Muscle of leg (tissue), 3 donors: ENCODE measurements at regions not wholly inside any gene's neighbourhood (a gene's known extent, or its start where the extent isn't known, plus 50 kb on each side); places are given as distances from the start of the nearest gene placed in this dataset.

ENCODE experiments used
- DNase-seq: peaks from one replicate; pipeline ENCODE4 v3.0.0; 2013
- H3K27ac ChIP-seq: one replicate; pipeline ENCODE4 v1.5.1; 2013; ENCODE audit warnings: mild to moderate bottlenecking, low read length, control low read depth
- H3K27me3 ChIP-seq: one replicate; pipeline ENCODE4 v1.6.1; 2013; ENCODE audit warnings: low read length; ENCODE audit not compliant: control insufficient read depth, insufficient read depth
- H3K36me3 ChIP-seq: one replicate; pipeline ENCODE4 v1.6.1; 2013; ENCODE audit warnings: low read length; ENCODE audit not compliant: control insufficient read depth, insufficient read depth
- H3K4me1 ChIP-seq: one replicate; pipeline ENCODE4 v1.6.1; 2013; ENCODE audit warnings: low read length; ENCODE audit not compliant: control insufficient read depth, insufficient read depth
- H3K4me3 ChIP-seq: one replicate; pipeline ENCODE4 v1.5.1; 2013; ENCODE audit warnings: low read length, control low read depth
- H3K9me3 ChIP-seq: replicated peaks from 2 replicates; pipeline ENCODE4 v1.6.1; 2013; ENCODE audit warnings: low read depth, low read length; ENCODE audit not compliant: control insufficient read depth
- WGBS: methylation state at CpG from one replicate; pipeline ENCODE4 v1.1.5; 2013; ENCODE audit warnings: missing lambda C conversion rate; ENCODE audit not compliant: insufficient coverage; 5-methylcytosine and 5-hydroxymethylcytosine counted together

GRCh38 chr5:121108725-121109124 lies 644.6 kb downstream of the PRR16 start:
- no peak for DNase-seq
- no peaks in the 10 kb centered on the region for H3K4me1 ChIP-seq
- no peaks in the 10 kb centered on the region for H3K9me3 ChIP-seq
- WGBS: 86% methylated on average over 8 of the region's 10 CpGs
- no peaks in the 10 kb centered on the region for H3K36me3 ChIP-seq
- no peaks in the 10 kb centered on the region for H3K27me3 ChIP-seq
- H3K4me3 ChIP-seq: no peak overlapping the region
- H3K27ac ChIP-seq: no peak overlapping the region

- no CpG with 5 or more reads among the region's 1 CpG for WGBS
- H3K27ac ChIP-seq: no peak overlapping the region
- H3K27me3 ChIP-seq: no peaks in the 10 kb centered on the region
- no peaks in the 10 kb centered on the region for H3K9me3 ChIP-seq
- H3K4me1 ChIP-seq: no peaks in the 10 kb centered on the region
- no peaks in the 10 kb centered on the region for H3K36me3 ChIP-seq
- no peak overlapping the region for H3K4me3 ChIP-seq
- no peak for DNase-seq
Observed at GRCh38 chr5:121109817-121110216, 645.7 kb downstream of the PRR16 start.

GRCh38 chr5:121121786-121122185 lies 657.7 kb downstream of the PRR16 start:
- no peaks in the 10 kb centered on the region for H3K9me3 ChIP-seq
- DNase-seq: no peak
- no peaks in the 10 kb centered on the region for H3K36me3 ChIP-seq
- no peak overlapping the region for H3K4me3 ChIP-seq
- H3K27me3 ChIP-seq: no peaks in the 10 kb centered on the region
- H3K27ac ChIP-seq: no peak overlapping the region
- no peaks in the 10 kb centered on the region for H3K4me1 ChIP-seq
- 100% methylated on average over 2 of the region's 4 CpGs for WGBS

GRCh38 chr5:121138495-121138907 lies 674.4 kb downstream of the PRR16 start:
- DNase-seq: no peak
- Histone ChIP-seq H3K27me3 (no peaks in the 10 kb centered on the region), H3K4me3 (no peak overlapping the region), H3K9me3 (no peaks in the 10 kb centered on the region), H3K27ac (no peak overlapping the region), H3K4me1 (no peaks in the 10 kb centered on the region), H3K36me3 (no peaks in the 10 kb centered on the region)
- no CpG with 5 or more reads among the region's 1 CpG for WGBS

- no peak overlapping the region for H3K27ac ChIP-seq
- no peaks in the 10 kb centered on the region for H3K36me3 ChIP-seq
- DNase-seq: no peak
- no peak overlapping the region for H3K4me3 ChIP-seq
- no peaks in the 10 kb centered on the region for H3K9me3 ChIP-seq
- no peaks in the 10 kb centered on the region for H3K4me1 ChIP-seq
- no CpG with 5 or more reads among the region's 1 CpG for WGBS
- no peaks in the 10 kb centered on the region for H3K27me3 ChIP-seq
Observed at GRCh38 chr5:121138952-121139351, 674.9 kb downstream of the PRR16 start.

- Histone ChIP-seq H3K27ac (no peak overlapping the region), H3K4me3 (no peak overlapping the region), H3K4me1 (no peaks in the 10 kb centered on the region), H3K27me3 (no peaks in the 10 kb centered on the region), H3K9me3 (no peaks in the 10 kb centered on the region), H3K36me3 (no peaks in the 10 kb centered on the region)
- DNase-seq: peak; percentile 3
- WGBS: no CpG with 5 or more reads among the region's 1 CpG
Observed at GRCh38 chr5:121144764-121145163, 680.7 kb downstream of the PRR16 start.

- H3K4me3 ChIP-seq: no peak overlapping the region
- H3K4me1 ChIP-seq: no peaks in the 10 kb centered on the region
- no peaks in the 10 kb centered on the region for H3K9me3 ChIP-seq
- H3K27me3 ChIP-seq: no peaks in the 10 kb centered on the region
- H3K36me3 ChIP-seq: no peaks in the 10 kb centered on the region
- DNase-seq: no peak
- WGBS: no CpG with 5 or more reads among the region's 2 CpGs
- no peak overlapping the region for H3K27ac ChIP-seq
Observed at GRCh38 chr5:121151534-121151933, 687.4 kb downstream of the PRR16 start.

GRCh38 chr5:121152411-121152810 lies 688.3 kb downstream of the PRR16 start:
- Histone ChIP-seq H3K4me1 (no peaks in the 10 kb centered on the region), H3K9me3 (no peaks in the 10 kb centered on the region), H3K36me3 (no peaks in the 10 kb centered on the region), H3K4me3 (no peak overlapping the region), H3K27ac (no peak overlapping the region), H3K27me3 (no peaks in the 10 kb centered on the region)
- DNase-seq: no peak

GRCh38 chr5:121156565-121156964 lies 692.5 kb downstream of the PRR16 start:
- H3K36me3 ChIP-seq: no peaks in the 10 kb centered on the region
- H3K4me1 ChIP-seq: no peaks in the 10 kb centered on the region
- no peak overlapping the region for H3K27ac ChIP-seq
- H3K4me3 ChIP-seq: no peak overlapping the region
- no CpG with 5 or more reads among the region's 1 CpG for WGBS
- no peaks in the 10 kb centered on the region for H3K27me3 ChIP-seq
- no peak for DNase-seq
- H3K9me3 ChIP-seq: no peaks in the 10 kb centered on the region

GRCh38 chr5:121158451-121158850 lies 693.2 kb upstream of the FTMT start:
- no peaks in the 10 kb centered on the region for H3K27me3 ChIP-seq
- H3K9me3 ChIP-seq: no peaks in the 10 kb centered on the region
- H3K4me3 ChIP-seq: no peak overlapping the region
- H3K4me1 ChIP-seq: no peaks in the 10 kb centered on the region
- H3K36me3 ChIP-seq: no peaks in the 10 kb centered on the region
- peak overlapping the region; percentile 63 for H3K27ac ChIP-seq
- peak; percentile 51 for DNase-seq

- no CpG with 5 or more reads among the region's 1 CpG for WGBS
- Histone ChIP-seq H3K27me3 (no peaks in the 10 kb centered on the region), H3K36me3 (no peaks in the 10 kb centered on the region), H3K4me1 (no peaks in the 10 kb centered on the region), H3K27ac (no peak overlapping the region), H3K4me3 (no peak overlapping the region), H3K9me3 (no peaks in the 10 kb centered on the region)
- no peak for DNase-seq
Observed at GRCh38 chr5:121160591-121160990, 691.1 kb upstream of the FTMT start.
